HG02885 (cell line): ENCODE measurements at regions not wholly inside any gene's neighbourhood (a gene's known extent, or its start where the extent isn't known, plus 50 kb on each side); places are given as distances from the start of the nearest gene placed in this dataset.
"Not testable (repeated sequence)": the region's sequence is repeated elsewhere in the genome, so short reads cannot be mapped to it uniquely, and the experiment has no call there.

Experiments
- ATAC-seq: cut with Tn5 transposase; IDR thresholded peaks from one replicate; pipeline ENCODE4 v1.9.1; 2021; ENCODE audit warnings: mild to moderate bottlenecking; ENCODE audit not compliant: unreplicated experiment, poor library complexity

- not testable (repeated sequence) for ATAC-seq
Observed at GRCh38 chr7:49711072-49711723, 62.2 kb upstream of the VWC2 start.

- ATAC-seq, result no peak
Observed at GRCh38 chr7:49714182-49714581, 59.3 kb upstream of the VWC2 start.

GRCh38 chr7:49715486-49715885, 58.0 kb upstream of the VWC2 start:
- ATAC-seq, result no peak

- no peak for ATAC-seq
Observed at GRCh38 chr7:49717547-49717946, 55.9 kb upstream of the VWC2 start.

- no peak for ATAC-seq
Observed at GRCh38 chr7:49718760-49719159, 54.7 kb upstream of the VWC2 start.

GRCh38 chr7:49721441-49721840, 52.0 kb upstream of the VWC2 start:
- ATAC-seq, result no peak
